ENCODE measurements at regions not wholly inside any gene's neighbourhood (a gene's known extent, or its start where the extent isn't known, plus 50 kb on each side); places are given as distances from the start of the nearest gene placed in this dataset.

- Mint-ChIP-seq H3K4me3 (no peak overlapping the region), H3K27me3 (no peaks in the 10 kb centered on the region), H3K9me3 (peaks cover 15% of the 10 kb centered on the region), H3K36me3 (peaks cover 3% of the 10 kb centered on the region), H3K27ac (no peak overlapping the region), H3K4me1 (ENCODE audit: unreplicated experiment) (no peaks in the 10 kb centered on the region)
- TF ChIP-seq, protein P1, sequence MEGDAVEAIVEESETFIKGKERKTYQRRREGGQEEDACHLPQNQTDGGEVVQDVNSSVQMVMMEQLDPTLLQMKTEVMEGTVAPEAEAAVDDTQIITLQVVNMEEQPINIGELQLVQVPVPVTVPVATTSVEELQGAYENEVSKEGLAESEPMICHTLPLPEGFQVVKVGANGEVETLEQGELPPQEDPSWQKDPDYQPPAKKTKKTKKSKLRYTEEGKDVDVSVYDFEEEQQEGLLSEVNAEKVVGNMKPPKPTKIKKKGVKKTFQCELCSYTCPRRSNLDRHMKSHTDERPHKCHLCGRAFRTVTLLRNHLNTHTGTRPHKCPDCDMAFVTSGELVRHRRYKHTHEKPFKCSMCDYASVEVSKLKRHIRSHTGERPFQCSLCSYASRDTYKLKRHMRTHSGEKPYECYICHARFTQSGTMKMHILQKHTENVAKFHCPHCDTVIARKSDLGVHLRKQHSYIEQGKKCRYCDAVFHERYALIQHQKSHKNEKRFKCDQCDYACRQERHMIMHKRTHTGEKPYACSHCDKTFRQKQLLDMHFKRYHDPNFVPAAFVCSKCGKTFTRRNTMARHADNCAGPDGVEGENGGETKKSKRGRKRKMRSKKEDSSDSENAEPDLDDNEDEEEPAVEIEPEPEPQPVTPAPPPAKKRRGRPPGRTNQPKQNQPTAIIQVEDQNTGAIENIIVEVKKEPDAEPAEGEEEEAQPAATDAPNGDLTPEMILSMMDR (conservative IDR thresholded peaks at IDR 0.05) = no peak
- no peak for DNase-seq (ENCODE audit: extremely low spot score, unreplicated experiment)
Measured at GRCh38 chr3:20861454-20861853, 675.4 kb upstream of the SGO1 start.

DNA sequence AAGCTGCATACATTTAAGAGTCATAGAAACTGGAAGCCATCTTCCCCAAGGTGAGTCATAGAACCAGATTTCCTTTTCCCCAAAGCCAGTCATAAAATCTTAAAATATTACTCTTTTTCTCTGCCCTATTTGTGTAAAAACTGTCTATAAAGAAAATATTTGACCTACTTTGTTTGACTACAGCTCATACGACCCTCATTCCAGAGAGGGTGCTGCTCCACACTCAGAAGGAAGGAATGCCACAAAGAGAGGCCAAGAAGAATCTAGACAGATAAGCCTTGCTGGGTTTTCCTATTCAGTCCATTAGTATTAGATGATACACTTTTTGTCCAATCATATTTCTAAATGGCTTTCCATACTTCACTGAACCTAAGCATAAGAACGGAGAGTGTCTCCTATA is 671.6 kb upstream of the SGO1 start:
- TF ChIP-seq, protein P1 (conservative IDR thresholded peaks at IDR 0.05) = no peak
- Mint-ChIP-seq H3K4me1 (ENCODE audit: unreplicated experiment) (no peaks in the 10 kb centered on the region), H3K27me3 (no peaks in the 10 kb centered on the region), H3K4me3 (no peak overlapping the region), H3K27ac (no peak overlapping the region), H3K36me3 (no peaks in the 10 kb centered on the region), H3K9me3 (no peaks in the 10 kb centered on the region)
- no peak for DNase-seq (ENCODE audit: extremely low spot score, unreplicated experiment)

GRCh38 chr3:20853890-20854289 is 667.9 kb upstream of the SGO1 start:
- H3K36me3 Mint-ChIP-seq = no peaks in the 10 kb centered on the region
- no peak overlapping the region for H3K4me3 Mint-ChIP-seq
- no peak overlapping the region for H3K27ac Mint-ChIP-seq
- TF ChIP-seq, protein P1 (conservative IDR thresholded peaks at IDR 0.05) = no peak
- no peaks in the 10 kb centered on the region for H3K27me3 Mint-ChIP-seq
- H3K9me3 Mint-ChIP-seq = no peaks in the 10 kb centered on the region
- peaks cover 4% of the 10 kb centered on the region for H3K4me1 Mint-ChIP-seq (ENCODE audit: unreplicated experiment)
- DNase-seq (ENCODE audit: extremely low spot score, unreplicated experiment) = no peak

- H3K4me3 Mint-ChIP-seq = no peak overlapping the region
- TF ChIP-seq, protein P1 (conservative IDR thresholded peaks at IDR 0.05) = no peak
- H3K27ac Mint-ChIP-seq = no peak overlapping the region
- peaks cover 4% of the 10 kb centered on the region for H3K4me1 Mint-ChIP-seq (ENCODE audit: unreplicated experiment)
- no peaks in the 10 kb centered on the region for H3K36me3 Mint-ChIP-seq
- no peaks in the 10 kb centered on the region for H3K27me3 Mint-ChIP-seq
- no peak for DNase-seq (ENCODE audit: extremely low spot score, unreplicated experiment)
- H3K9me3 Mint-ChIP-seq = no peaks in the 10 kb centered on the region
Measured at GRCh38 chr3:20852712-20853111, 666.7 kb upstream of the SGO1 start.

GRCh38 chr3:20849975-20850374 is 664.0 kb upstream of the SGO1 start:
- Mint-ChIP-seq H3K4me3 (no peak overlapping the region), H3K4me1 (ENCODE audit: unreplicated experiment) (peaks cover 4% of the 10 kb centered on the region), H3K9me3 (no peaks in the 10 kb centered on the region), H3K27ac (no peak overlapping the region), H3K27me3 (no peaks in the 10 kb centered on the region), H3K36me3 (no peaks in the 10 kb centered on the region)
- no peak for DNase-seq (ENCODE audit: extremely low spot score, unreplicated experiment)
- TF ChIP-seq, protein P1 (conservative IDR thresholded peaks at IDR 0.05) = no peak

DNA sequence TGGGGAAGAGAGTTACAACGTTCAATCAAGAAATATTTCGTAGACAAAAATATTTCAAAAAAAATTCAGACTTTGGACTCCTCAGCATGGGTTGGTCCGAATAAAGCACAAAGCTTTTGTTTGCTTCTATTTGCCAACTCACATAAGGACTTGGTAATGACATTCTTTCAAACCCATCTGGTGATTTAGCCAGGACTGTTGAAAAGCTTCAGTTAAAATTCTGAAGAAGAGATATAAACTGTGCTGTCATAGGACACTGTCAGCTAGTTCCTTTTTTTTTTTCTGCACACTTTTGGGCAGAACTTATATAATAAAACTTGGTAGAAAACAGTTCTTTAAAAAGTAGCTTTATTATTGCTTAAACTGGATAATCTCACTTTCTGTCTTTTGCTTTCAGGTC is 660.8 kb upstream of the SGO1 start:
- H3K9me3 Mint-ChIP-seq = no peaks in the 10 kb centered on the region
- no peak for DNase-seq (ENCODE audit: extremely low spot score, unreplicated experiment)
- H3K4me1 Mint-ChIP-seq (ENCODE audit: unreplicated experiment) = peaks cover 12% of the 10 kb centered on the region

More for the DNA sequence above, 660.8 kb upstream of the SGO1 start:
- Mint-ChIP-seq H3K36me3 (no peaks in the 10 kb centered on the region), H3K27me3 (no peaks in the 10 kb centered on the region), H3K4me3 (no peak overlapping the region), H3K27ac (no peak overlapping the region)
- TF ChIP-seq, protein P1 (conservative IDR thresholded peaks at IDR 0.05) = no peak
